ENCODE measurements at regions not wholly inside any gene's neighbourhood (a gene's known extent, or its start where the extent isn't known, plus 50 kb on each side); places are given as distances from the start of the nearest gene placed in this dataset.
"Not testable (repeated sequence)": the region's sequence is repeated elsewhere in the genome, so short reads cannot be mapped to it uniquely, and the experiment has no call there.

DNA sequence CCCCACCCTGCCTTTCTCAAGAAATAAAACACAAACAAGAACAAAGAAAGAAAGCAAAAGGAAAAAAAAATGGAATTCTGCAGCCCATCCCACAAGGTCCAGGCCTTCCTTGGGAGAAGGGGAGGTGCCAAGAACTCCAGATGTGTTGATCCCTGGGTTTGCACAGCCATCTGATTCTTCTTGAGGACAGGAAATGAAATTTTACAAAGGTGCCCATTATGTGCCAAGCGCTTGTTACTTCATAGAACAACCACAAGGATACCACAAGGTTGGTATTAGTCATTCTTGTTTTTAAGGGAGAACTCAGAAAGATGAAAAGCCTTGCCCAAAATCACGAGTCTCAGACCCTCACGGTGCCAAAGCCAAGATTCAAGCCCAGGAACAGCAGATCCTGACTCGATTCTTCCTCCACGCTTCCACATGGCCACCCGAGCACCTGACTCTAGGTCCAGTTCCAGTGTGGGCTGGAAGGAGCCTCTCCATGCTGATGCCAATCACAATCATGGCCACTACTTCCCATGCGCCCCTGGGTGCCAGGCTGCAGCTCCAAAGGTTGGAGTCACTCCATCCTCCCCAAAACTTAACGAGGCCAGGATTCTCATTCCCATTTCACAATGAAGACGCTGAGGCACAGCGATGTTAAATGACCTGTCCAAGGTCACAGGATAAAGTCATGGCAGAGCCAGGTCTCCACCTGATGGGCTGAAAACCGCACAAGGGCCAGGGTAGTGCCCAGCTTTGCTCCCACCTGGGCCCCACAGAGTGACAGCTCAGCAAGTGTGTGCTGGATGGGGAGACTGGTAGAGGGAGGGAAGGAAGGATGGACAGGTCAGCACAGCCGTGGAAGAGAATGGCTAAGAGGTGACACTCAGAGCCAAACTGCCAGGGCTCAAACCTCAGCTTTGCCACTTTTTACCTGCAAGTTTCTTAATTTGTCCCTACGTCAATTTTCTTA is 66.7 kb upstream of the TOP1 start:
- no peak for DNase-seq

DNA sequence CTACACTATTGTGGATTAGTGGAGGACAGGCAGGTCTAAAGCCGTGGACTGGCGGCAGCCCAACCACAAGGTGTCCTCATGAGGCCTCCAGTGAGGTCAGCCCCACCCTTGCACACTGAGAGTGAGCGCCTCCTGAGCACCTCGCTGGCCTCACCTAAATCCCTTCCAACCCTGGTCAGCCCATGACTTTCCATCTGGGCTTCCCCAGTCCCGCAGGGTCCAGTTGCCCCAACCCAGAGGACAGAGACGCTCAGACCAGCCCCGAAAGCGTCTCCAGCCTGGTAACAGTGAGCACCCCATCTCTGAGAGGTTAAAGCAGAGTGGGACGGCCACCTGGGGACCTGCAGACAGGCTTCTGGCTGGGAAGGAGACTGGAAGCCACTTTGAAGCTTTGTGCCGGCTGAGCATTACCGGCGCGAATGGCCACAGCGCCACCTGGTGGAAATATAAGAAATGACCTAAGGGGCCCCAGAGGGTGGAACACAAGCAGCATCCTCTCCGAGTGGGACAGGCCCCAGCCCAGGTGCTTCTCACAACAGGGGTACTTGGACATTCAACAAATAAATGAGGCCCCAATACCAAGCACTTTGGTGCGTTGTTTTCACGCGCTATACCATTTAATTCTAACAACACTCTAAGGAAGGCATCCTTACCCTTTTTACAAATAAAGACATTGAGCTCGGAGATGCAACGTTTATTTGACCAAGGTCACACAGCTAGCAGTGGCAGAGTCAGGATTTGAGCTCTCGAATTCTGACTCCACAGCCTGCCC is 65.7 kb upstream of the TOP1 start:
- no peak for DNase-seq

DNA sequence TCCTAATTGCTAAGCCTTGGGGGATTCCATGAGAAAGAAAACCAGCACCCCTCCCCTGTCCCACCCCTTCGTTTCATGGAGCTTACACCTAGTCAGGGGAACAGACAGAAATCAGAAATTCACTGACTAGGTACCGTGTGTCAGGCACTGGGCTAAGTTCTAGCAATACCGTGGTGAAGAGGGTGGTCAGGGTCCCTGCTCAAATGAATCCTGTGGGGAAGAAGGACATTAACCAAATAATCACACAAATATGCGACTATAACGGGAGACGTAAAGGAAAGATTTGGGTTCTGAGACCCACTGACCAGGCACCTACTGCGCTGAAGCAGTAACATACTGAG is 65.1 kb upstream of the TOP1 start:
- no peak for DNase-seq

GRCh38 chr20:40965671-40966070 is 63.0 kb upstream of the TOP1 start:
- DNase-seq, result no peak

DNA sequence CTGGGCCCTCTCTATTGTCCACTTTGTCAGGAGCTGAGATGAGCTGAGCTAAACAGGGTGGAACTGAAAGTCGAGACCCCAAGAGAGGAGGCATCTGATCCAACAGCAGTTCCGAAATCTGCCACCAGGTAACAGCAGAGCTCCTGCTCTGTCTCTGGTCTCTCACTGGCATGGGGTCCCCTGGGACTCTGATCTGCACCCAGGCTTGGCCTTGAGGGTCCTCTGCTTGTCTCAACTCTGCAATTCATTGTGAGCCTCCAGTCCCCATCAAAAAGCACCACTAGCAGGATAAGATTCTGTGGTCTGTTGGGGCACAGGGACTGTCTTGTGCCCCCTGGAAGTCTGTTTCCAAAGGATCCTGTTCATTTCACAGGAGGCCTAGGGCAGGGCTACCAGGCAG is 62.5 kb upstream of the TOP1 start:
- DNase-seq, result no peak

- DNase-seq, result no peak
Observed at GRCh38 chr20:40966516-40967185, 62.0 kb upstream of the TOP1 start.

- no peak for DNase-seq
Observed at GRCh38 chr20:40967700-40968099, 60.9 kb upstream of the TOP1 start.

DNA sequence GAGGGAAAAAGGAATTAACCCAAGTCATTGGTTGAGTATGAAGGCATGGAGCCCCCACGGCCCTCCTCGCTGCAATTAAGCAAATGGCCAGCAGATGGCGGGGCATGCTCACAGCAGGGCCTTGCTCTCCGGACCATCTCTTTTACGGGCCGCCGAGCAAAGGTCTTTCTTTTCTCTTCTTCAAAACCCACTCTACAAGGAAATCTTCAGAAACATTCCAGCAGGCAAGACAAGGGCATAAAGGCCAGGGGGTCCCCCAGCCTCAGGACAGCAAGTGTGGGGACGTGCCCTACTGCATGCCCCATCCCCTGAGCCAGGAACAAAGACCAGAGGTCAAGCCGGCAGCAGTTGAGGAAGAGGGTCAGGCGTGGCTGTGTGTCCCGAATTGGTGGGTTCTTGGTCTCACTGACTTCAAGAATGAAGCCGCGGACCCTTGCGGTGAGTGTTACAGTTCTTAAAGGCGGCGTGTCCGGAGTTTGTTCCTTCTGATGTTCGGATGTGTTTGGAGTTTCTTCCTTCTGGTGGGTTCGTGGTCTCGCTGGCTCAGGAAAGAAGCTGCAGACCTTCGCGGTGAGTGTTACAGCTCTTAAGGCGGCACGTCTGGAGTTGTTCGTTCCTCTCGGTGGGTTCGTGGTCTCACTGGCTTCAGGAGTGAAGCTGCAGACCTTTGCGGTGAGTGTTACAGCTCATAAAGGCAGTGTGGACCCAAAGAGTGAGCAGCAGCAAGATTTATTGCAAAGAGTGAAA is 59.6 kb upstream of the TOP1 start:
- DNase-seq, result not testable (repeated sequence)

DNA sequence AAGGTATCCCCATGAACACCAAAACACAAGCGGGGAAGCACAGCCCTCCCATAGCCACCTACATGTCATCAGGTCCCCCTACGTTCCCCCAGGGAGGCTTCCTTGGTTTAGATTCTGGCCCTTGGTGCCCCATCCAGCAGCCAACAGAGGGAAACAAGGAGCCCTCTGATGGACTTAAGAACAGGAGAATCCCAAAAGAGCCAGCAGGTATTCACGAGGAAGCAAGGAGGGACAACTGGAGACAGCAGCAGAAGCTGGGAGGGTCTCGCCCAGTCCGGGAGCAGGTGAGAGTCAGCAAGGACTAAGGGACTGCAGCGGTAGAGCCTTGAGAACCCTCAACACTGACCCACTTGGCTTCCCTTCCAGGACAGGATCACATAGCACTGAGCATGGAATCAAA is 58.4 kb upstream of the TOP1 start:
- no peak for DNase-seq

DNA sequence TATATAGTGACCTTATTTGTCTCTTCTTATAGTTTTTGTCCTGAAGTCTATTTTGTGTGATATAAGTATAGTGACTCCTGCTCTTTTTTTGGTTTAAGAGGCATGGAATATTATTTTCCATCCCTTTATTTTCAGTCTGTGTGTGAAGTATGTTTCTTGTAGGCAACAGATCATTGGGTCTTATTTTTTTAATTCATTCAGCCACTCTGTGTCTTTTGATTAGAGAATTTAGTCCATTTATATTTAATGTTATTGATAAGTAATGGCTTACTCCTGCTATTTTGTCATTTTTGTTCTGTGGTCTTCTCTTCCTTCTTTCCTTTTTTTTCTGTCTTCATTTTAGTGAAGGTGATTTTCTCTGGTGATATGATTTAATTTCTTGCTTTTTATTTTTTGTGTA is 51.4 kb upstream of the TOP1 start:
- DNase-seq, result no peak

GRCh38 chr20:40978761-40979160 is 49.9 kb upstream of the TOP1 start:
- no peak for DNase-seq

All from NCI-H510A (cell line).